Neural progenitor cell (in vitro differentiated cells): ENCODE measurements at regions not wholly inside any gene's neighbourhood (a gene's known extent, or its start where the extent isn't known, plus 50 kb on each side); places are given as distances from the start of the nearest gene placed in this dataset.

ENCODE experiments used
- DNase-seq: peaks from one replicate; pipeline ENCODE4 v3.0.0-alpha.2; 2016; ENCODE audit warnings: low spot score
- H2AFZ ChIP-seq: fragments of 200-600 bp; sonication (generic); replicated peaks from 2 replicates; pipeline ENCODE4 v1.6.1; 2016; ENCODE audit warnings: antibody characterized with exemption
- H3F3A ChIP-seq: fragments of 200-600 bp; sonication (generic); 2 replicates; pipeline ENCODE4 v1.6.1; 2016; ENCODE audit warnings: antibody characterized with exemption, low read depth
- H3K27ac ChIP-seq: fragments of 200-600 bp; sonication (generic); 2 replicates; pipeline ENCODE4 v1.5.1; 2016; ENCODE audit warnings: mild to moderate bottlenecking
- H3K27me3 ChIP-seq: fragments of 200-600 bp; sonication (generic); 2 replicates; pipeline ENCODE4 v1.6.1; 2016; ENCODE audit warnings: mild to moderate bottlenecking, moderate library complexity
- H3K36me3 ChIP-seq: fragments of 200-600 bp; sonication (generic); 2 replicates; pipeline ENCODE4 v1.5.1; 2016
- H3K4me1 ChIP-seq: fragments of 200-600 bp; sonication (generic); 2 replicates; pipeline ENCODE4 v1.6.1; 2016; ENCODE audit warnings: mixed run types
- H3K4me2 ChIP-seq: fragments of 200-600 bp; sonication (generic); 2 replicates; pipeline ENCODE4 v1.6.1; 2016
- H3K4me3 ChIP-seq: fragments of 200-600 bp; sonication (generic); 2 replicates; pipeline ENCODE4 v1.5.1; 2016
- H3K79me2 ChIP-seq: fragments of 200-600 bp; sonication (generic); 2 replicates; pipeline ENCODE4 v1.6.1; 2016; ENCODE audit warnings: low read depth
- H3K9ac ChIP-seq: fragments of 200-600 bp; sonication (generic); 2 replicates; pipeline ENCODE4 v1.6.1; 2016
- H3K9me3 ChIP-seq: fragments of 200-600 bp; sonication (generic); 2 replicates; pipeline ENCODE4 v1.5.1; 2016; ENCODE audit warnings: low read depth
- H4K20me1 ChIP-seq: fragments of 200-600 bp; sonication (generic); 2 replicates; pipeline ENCODE4 v1.6.1; 2016; ENCODE audit warnings: low read depth
- H3K27ac Mint-ChIP-seq: 3 replicates; pipeline ENCODE4 v1.8.0; 2021; ENCODE audit warnings: mixed read lengths
- H3K27me3 Mint-ChIP-seq: 2 replicates; pipeline ENCODE4 v1.8.0; 2022; ENCODE audit warnings: low read depth, mild to moderate bottlenecking, inconsistent platforms, moderate library complexity, mixed read lengths; ENCODE audit not compliant: insufficient read depth
- H3K36me3 Mint-ChIP-seq: 3 replicates; pipeline ENCODE4 v1.8.0; 2021; ENCODE audit warnings: mixed read lengths
- H3K4me1 Mint-ChIP-seq: 3 replicates; pipeline ENCODE4 v1.8.0; 2021; ENCODE audit warnings: mixed read lengths
- H3K4me3 Mint-ChIP-seq: 3 replicates; pipeline ENCODE4 v1.8.0; 2021; ENCODE audit warnings: mild to moderate bottlenecking, moderate library complexity, mixed read lengths
- H3K9me3 Mint-ChIP-seq: 3 replicates; pipeline ENCODE4 v1.8.0; 2020; ENCODE audit warnings: mixed read lengths
- EZH2 ChIP-seq: fragments of 200-600 bp; sonication (generic); IDR thresholded peaks from 2 replicates; pipeline ENCODE4 v1.6.1; 2017; ENCODE audit warnings: antibody characterized with exemption, mild to moderate bottlenecking, moderate library complexity
- EZH2phosphoT487 ChIP-seq: fragments of 200-600 bp; sonication (generic); IDR thresholded peaks from 2 replicates; pipeline ENCODE4 v1.6.1; 2017; ENCODE audit warnings: antibody characterized with exemption
- TF ChIP-seq, protein P1 (sequence below): fragments of 200-600 bp; sonication (generic); IDR thresholded peaks from 2 replicates; pipeline ENCODE4 v1.5.1; 2017; ENCODE audit warnings: antibody characterized with exemption, mild to moderate bottlenecking

DNA sequence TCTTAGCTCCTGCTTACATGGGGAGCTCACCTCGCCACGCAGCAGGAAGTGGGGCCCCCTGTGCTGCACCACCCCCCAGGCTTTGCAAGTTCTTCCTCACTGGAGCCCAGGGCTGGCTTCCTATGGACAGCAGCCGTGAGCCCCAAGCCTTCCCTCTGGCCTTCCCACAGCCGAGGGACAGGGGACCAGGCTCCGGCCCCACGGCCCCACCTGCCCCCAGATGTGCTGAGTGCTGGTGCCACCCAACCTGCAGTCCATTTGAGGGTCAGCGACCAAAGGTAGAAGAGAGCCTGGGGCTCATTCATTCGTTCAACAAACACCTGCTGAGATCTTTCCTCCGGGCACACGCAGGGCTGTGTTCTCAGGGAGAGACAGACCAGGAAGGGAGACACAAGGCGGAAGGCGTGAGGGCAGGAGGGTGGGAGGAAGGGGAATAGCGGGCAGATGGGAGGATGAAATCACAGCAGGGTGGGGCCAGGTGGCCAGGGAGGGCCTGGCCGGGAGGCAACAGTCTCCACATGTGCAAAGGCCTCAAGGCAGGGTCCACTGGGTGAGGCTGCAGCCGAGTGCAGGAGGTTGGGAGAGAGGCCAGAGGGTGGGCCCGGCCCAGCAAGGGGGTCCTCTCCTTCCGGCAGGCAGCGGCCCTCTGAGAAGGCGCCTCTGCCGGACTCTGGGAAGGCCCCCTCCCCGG is 100.1 kb downstream of the FOXL3 start:
- H3K36me3 ChIP-seq: no peaks in the 10 kb centered on the region
- peak overlapping the region; percentile 52 for H3K27ac Mint-ChIP-seq

DNA sequence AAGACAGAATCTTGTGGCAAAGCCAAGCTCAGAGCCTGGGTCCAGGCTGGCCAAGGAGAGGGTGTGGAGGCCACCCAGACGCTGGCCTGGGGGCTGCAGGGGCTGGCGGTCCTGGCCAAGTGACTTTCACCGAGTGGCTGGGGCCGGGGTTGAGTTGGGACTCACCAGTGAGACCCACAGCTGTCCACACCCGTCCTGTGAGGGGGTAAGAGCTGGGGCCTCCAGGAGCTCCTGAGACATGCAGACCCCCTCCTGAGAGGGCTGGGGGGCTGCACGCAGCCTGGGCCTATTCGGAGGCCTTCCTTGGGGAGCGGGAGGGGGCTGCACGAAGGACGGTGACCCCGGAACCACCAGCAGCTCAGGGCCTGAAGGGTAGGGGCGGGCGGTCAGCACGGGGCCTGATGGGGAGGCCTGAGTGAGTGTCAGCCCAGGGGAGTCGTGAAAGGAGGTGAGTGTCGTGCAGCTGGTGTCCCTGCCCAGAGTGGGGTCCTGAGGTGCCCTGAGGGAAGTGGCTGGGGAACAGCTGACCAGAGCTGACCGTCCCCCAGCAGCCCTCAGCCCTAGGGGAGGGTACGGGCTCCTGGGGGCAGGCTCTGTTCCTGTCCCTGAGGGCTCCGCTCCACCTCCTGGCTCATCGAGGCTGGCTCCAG is 100.9 kb downstream of the FOXL3 start:
- H4K20me1 ChIP-seq: no peaks in the 10 kb centered on the region
- DNase-seq: no peak
- H3K27ac ChIP-seq: no peak overlapping the region
- H3K4me1 ChIP-seq: no peaks in the 10 kb centered on the region
- TF ChIP-seq EZH2phosphoT487: no peak
- no peak overlapping the region for H2AFZ ChIP-seq
- Mint-ChIP-seq H3K9me3 (peaks cover 26% of the 10 kb centered on the region), H3K27me3 (peaks cover 2% of the 10 kb centered on the region), H3K4me3 (no peak overlapping the region), H3K36me3 (no peaks in the 10 kb centered on the region), H3K4me1 (peaks cover 7% of the 10 kb centered on the region), H3K27ac (no peak overlapping the region)
- no peaks in the 10 kb centered on the region for H3K27me3 ChIP-seq
- no peak overlapping the region for H3K4me2 ChIP-seq
- H3K36me3 ChIP-seq: no peaks in the 10 kb centered on the region
- no peaks in the 10 kb centered on the region for H3K79me2 ChIP-seq
- no peak overlapping the region for H3K4me3 ChIP-seq
- H3F3A ChIP-seq: no peaks in the 10 kb centered on the region
- no peak overlapping the region for H3K9ac ChIP-seq
- H3K9me3 ChIP-seq: peaks cover 2% of the 10 kb centered on the region

More for the DNA sequence above, 100.1 kb downstream of the FOXL3 start:
- no peak for DNase-seq
- Mint-ChIP-seq H3K36me3 (no peaks in the 10 kb centered on the region), H3K4me3 (no peak overlapping the region), H3K9me3 (peaks cover 23% of the 10 kb centered on the region), H3K27me3 (peaks cover 2% of the 10 kb centered on the region), H3K4me1 (peaks cover 7% of the 10 kb centered on the region)
- H3K9ac ChIP-seq: no peak overlapping the region
- no peak overlapping the region for H3K4me2 ChIP-seq
- no peaks in the 10 kb centered on the region for H4K20me1 ChIP-seq
- H3F3A ChIP-seq: no peaks in the 10 kb centered on the region
- no peak overlapping the region for H3K27ac ChIP-seq
- no peaks in the 10 kb centered on the region for H3K4me1 ChIP-seq
- no peaks in the 10 kb centered on the region for H3K79me2 ChIP-seq
- H3K4me3 ChIP-seq: no peak overlapping the region
- no peaks in the 10 kb centered on the region for H3K9me3 ChIP-seq
- TF ChIP-seq EZH2 (no peak), EZH2phosphoT487 (no peak)
- TF ChIP-seq, protein P1, sequence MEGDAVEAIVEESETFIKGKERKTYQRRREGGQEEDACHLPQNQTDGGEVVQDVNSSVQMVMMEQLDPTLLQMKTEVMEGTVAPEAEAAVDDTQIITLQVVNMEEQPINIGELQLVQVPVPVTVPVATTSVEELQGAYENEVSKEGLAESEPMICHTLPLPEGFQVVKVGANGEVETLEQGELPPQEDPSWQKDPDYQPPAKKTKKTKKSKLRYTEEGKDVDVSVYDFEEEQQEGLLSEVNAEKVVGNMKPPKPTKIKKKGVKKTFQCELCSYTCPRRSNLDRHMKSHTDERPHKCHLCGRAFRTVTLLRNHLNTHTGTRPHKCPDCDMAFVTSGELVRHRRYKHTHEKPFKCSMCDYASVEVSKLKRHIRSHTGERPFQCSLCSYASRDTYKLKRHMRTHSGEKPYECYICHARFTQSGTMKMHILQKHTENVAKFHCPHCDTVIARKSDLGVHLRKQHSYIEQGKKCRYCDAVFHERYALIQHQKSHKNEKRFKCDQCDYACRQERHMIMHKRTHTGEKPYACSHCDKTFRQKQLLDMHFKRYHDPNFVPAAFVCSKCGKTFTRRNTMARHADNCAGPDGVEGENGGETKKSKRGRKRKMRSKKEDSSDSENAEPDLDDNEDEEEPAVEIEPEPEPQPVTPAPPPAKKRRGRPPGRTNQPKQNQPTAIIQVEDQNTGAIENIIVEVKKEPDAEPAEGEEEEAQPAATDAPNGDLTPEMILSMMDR: no peak
- H2AFZ ChIP-seq: no peak overlapping the region
- no peaks in the 10 kb centered on the region for H3K27me3 ChIP-seq

DNA sequence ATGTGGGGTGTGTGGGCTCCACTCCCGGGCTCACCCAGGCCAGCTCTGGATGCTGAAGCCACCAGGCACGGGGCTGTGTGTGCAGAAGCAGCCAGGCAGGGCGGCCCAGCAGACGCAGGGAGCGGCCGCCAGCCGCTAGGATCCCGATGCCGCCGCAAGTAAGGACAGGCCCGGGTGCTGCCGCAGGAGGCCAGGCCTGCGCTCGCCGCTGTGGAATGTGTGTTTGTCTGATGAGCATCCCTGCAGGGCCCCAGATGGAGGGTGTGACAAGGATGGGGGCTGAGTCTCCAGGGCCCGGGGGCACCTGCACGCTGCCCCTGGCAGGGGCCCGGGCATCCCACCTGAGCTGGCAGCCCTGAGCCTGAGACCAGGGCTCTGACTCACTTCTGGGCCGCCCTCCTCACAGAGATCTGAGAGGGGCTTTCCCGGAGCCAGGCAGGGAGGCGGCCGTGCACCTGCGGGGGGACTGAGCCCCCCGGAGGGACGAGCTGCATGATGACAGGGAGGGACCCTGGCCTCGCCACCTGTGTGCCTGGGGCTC is 101.5 kb downstream of the FOXL3 start:
- Histone ChIP-seq H2AFZ (no peak overlapping the region), H3K27ac (no peak overlapping the region), H3K4me2 (no peak overlapping the region), H3F3A (no peaks in the 10 kb centered on the region), H3K27me3 (no peaks in the 10 kb centered on the region), H3K9ac (no peak overlapping the region), H4K20me1 (no peaks in the 10 kb centered on the region), H3K4me3 (no peak overlapping the region), H3K79me2 (no peaks in the 10 kb centered on the region), H3K4me1 (no peaks in the 10 kb centered on the region), H3K36me3 (no peaks in the 10 kb centered on the region), H3K9me3 (peaks cover 6% of the 10 kb centered on the region)
- peaks cover 2% of the 10 kb centered on the region for H3K27me3 Mint-ChIP-seq
- H3K36me3 Mint-ChIP-seq: no peaks in the 10 kb centered on the region
- H3K4me3 Mint-ChIP-seq: no peak overlapping the region
- DNase-seq: no peak
- H3K9me3 Mint-ChIP-seq: peaks cover 28% of the 10 kb centered on the region
- H3K27ac Mint-ChIP-seq: no peak overlapping the region
- TF ChIP-seq, protein P1: no peak
- no peak for TF ChIP-seq EZH2
- no peak for TF ChIP-seq EZH2phosphoT487
- H3K4me1 Mint-ChIP-seq: peaks cover 7% of the 10 kb centered on the region
